ENCODE measurements at regions not wholly inside any gene's neighbourhood (a gene's known extent, or its start where the extent isn't known, plus 50 kb on each side); places are given as distances from the start of the nearest gene placed in this dataset.

DNA sequence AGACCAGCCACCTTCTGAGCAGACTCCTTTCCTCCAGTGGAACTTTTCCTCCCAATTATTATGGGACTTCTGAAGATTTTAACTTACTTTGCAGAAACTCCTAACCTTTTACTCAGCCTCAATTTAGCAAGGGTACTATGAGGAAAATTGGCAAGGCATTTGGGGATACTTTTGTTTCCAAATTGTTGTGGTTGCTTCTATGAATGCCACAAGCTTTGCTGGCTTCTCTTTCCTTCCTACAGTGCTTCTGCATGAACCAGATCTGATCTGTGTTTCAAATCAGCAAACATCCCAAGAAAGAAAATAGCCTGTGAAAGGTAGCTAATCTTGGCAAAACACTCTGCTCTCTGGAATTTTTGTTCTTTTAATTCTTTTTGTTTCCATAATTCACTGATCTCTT is 57.3 kb upstream of the TAF11L2 start:
- TF ChIP-seq POLR2AphosphoS5 (IDR thresholded peaks at IDR 0.05; ENCODE audit: control insufficient read depth, insufficient read depth, low read depth, low read length) = no peak
- no peak for TF ChIP-seq EZH2 (IDR thresholded peaks at IDR 0.05; ENCODE audit: borderline replicate concordance, low read depth, low read length)
- TF ChIP-seq, protein P1, sequence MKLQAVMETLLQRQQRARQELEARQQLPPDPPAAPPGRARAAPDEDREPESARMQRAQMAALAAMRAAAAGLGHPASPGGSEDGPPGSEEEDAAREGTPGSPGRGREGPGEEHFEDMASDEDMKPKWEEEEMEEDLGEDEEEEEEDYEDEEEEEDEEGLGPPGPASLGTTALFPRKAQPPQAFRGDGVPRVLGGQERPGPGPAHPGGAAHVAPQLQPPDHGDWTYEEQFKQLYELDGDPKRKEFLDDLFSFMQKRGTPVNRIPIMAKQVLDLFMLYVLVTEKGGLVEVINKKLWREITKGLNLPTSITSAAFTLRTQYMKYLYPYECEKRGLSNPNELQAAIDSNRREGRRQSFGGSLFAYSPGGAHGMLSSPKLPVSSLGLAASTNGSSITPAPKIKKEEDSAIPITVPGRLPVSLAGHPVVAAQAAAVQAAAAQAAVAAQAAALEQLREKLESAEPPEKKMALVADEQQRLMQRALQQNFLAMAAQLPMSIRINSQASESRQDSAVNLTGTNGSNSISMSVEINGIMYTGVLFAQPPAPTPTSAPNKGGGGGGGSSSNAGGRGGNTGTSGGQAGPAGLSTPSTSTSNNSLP (IDR thresholded peaks at IDR 0.05; ENCODE audit: borderline replicate concordance, low read depth, low read length) = no peak

Measured in K562 (cell line).